Activated CD4-positive, alpha-beta T cell treated with anti-CD3 and anti-CD28 coated beads for 36 hours (primary cell): ENCODE measurements at regions not wholly inside any gene's neighbourhood (a gene's known extent, or its start where the extent isn't known, plus 50 kb on each side); places are given as distances from the start of the nearest gene placed in this dataset.

Source experiments
- ATAC-seq: fragments of 200-7000 bp; cut with Tn5 transposase; one replicate; pipeline ENCODE4 v1.10.0; 2021; ENCODE audit warnings: mild to moderate bottlenecking, moderate library complexity
- CTCF ChIA-PET: fragments of 350-600 bp; sonication (Branson Sonifier 250); formaldehyde crosslinking; loops from one replicate; lab custom pipeline; 2021; ENCODE audit warnings: antibody characterized with exemption; lab: Charles Lee
- POLR2A ChIA-PET: fragments of 350-600 bp; sonication (Branson Sonifier 250); formaldehyde crosslinking; loops from one replicate; lab custom pipeline; 2021; ENCODE audit warnings: antibody characterized with exemption, inconsistent platforms; lab: Charles Lee
- DNase-seq: peaks from one replicate; pipeline ENCODE4 v3.0.0-alpha.2; 2020
- H3K27ac Mint-ChIP-seq: one replicate; pipeline ENCODE4 v1.8.0; 2021; ENCODE audit warnings: mixed read lengths
- H3K27me3 Mint-ChIP-seq: one replicate; pipeline ENCODE4 v1.8.0; 2021; ENCODE audit warnings: mixed read lengths
- H3K36me3 Mint-ChIP-seq: one replicate; pipeline ENCODE4 v1.8.0; 2021; ENCODE audit warnings: low read depth, mixed read lengths
- H3K4me1 Mint-ChIP-seq: one replicate; pipeline ENCODE4 v1.8.0; 2021; ENCODE audit warnings: mixed read lengths
- H3K4me3 Mint-ChIP-seq: one replicate; pipeline ENCODE4 v1.8.0; 2021; ENCODE audit warnings: mild to moderate bottlenecking, moderate library complexity, mixed read lengths
- H3K9me3 Mint-ChIP-seq: one replicate; pipeline ENCODE4 v1.8.0; 2021; ENCODE audit warnings: low read depth, mixed read lengths
- intact Hi-C, 2 experiments: fragments of 100-400 bp; cut with DNase I in 1 of 2; cut with micrococcal nuclease in 1 of 2; formaldehyde crosslinking; loops; one replicate each; pipeline versions ENCODE4 v1.14.2 to v1.15.1; 2022 to 2024; cut with DNase I, micrococcal nuclease

DNA sequence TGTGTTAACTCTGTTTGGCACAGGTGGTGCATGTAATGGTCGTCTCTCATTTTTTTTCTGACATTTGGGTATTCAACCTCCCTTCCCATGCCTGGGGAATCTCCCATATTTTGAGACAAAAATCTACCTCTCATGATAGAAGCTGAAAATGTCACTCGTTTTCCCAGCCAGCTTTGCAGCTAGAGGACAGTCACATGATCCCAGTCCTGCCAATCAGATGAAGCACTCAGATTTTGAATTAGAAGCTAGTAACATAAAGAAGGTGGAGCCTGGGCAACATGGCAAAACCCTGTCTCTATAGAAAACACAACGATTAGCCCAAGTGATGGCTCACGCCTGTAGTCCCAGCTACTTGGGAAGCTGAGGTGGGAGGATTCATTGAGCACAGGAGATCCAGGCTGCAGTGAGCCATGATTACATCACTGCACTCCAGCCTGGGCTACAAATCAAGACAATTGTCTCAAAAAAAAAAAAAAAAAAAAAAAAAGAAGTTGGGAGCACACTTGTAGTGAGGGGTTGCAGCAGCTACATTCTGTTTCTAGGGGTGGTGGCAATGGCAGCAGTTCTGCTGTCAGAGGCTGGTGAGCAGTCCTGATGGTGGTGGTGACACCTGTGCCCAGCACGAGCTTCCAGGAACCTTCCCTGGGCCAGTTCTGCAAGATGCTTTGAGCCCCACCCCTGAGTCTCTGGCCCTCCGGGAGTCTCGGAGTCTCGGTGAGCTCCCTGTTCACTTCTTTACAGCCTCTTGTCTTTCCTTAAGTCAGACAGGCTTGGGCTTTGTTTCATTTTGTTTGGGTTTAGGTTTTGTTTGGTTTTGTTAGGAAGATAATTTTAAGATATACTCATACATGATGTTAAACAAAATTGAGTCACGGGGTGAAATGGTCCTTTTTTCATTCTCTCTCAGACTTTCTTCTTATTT is 94.1 kb upstream of the KCNG1 start:
- no peaks in the 10 kb centered on the region for H3K36me3 Mint-ChIP-seq
- ATAC-seq (no peak), DNase-seq (no peak)
- peaks cover under 1% of the 10 kb centered on the region for H3K4me1 Mint-ChIP-seq
- no peaks in the 10 kb centered on the region for H3K9me3 Mint-ChIP-seq
- intact Hi-C loops = no loop called here
- H3K4me3 Mint-ChIP-seq = no peak overlapping the region
- peaks cover 20% of the 10 kb centered on the region for H3K27me3 Mint-ChIP-seq
- POLR2A ChIA-PET = no interaction called here
- CTCF ChIA-PET = interaction anchor here (0.5 to 1.4 kb wide), 4 partner anchors 10 to 789 kb away, joined by 3 to 5 read pairs (median 4); no protein-coding TSS in a partner anchor
- no peak overlapping the region for H3K27ac Mint-ChIP-seq

DNA sequence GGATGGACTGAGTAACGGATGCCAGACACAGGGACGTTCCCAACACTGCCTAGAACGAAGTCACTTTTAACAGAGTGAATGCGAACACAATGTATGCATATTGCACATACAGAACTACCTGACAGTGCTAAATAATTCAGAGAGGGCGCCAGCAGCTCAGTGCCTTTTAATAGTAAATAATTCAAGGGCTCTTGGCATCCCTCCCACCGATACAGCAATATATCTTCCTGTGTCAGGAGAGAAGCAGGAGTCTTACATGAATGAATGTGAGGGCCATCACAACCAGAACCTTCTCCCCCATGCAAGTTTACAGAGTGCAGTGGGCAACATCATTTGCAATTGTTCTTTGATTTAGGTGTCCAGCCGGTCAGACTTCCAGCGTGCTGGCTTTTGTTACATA is 88.4 kb upstream of the KCNG1 start:
- ChIA-PET CTCF (no interaction called here), POLR2A (no interaction called here)
- no peak overlapping the region for H3K4me3 Mint-ChIP-seq
- H3K9me3 Mint-ChIP-seq = no peaks in the 10 kb centered on the region
- ATAC-seq = no peak
- H3K27ac Mint-ChIP-seq = no peak overlapping the region
- H3K4me1 Mint-ChIP-seq = no peaks in the 10 kb centered on the region
- no peaks in the 10 kb centered on the region for H3K36me3 Mint-ChIP-seq
- intact Hi-C loops = no loop called here
- H3K27me3 Mint-ChIP-seq = peaks cover 23% of the 10 kb centered on the region
- no peak for DNase-seq

DNA sequence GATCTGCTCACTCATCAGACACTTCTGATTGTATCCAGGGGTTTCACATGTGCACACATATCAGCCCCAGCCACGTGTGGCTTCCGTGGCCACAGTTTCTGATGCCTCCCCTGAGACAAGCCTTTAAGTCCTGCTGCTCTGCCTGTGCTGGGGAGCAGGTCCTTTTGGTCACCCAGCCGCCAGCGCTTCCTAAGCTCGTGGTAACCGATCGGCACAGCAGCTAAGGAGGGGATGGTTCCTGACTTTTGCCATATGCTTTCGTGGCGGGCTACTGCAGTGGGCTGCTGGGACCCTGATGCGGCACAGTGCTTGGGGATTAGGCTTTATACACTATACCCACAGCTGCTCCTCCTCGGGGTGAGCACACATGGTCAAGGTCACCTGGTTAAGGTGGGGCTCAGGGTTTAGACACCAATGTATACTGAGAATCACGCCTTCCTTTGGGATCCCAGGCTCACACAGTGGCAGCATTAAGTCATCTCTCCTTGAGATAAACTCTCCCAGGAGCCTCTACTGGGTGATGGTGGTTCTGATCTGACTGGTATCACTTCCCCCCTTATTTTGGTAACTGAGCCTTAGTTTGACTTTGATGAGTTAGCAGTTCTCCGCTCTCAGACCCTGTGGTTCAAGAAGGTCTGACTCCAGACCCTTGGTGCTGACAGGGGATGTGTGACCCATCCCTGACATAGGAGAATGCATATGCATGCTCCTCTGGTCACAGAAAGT is 85.9 kb upstream of the KCNG1 start:
- POLR2A ChIA-PET = no interaction called here
- no peak for ATAC-seq
- Mint-ChIP-seq H3K36me3 (no peaks in the 10 kb centered on the region), H3K4me1 (no peaks in the 10 kb centered on the region), H3K9me3 (no peaks in the 10 kb centered on the region), H3K27me3 (peaks cover 24% of the 10 kb centered on the region), H3K4me3 (no peak overlapping the region), H3K27ac (no peak overlapping the region)
- intact Hi-C loops = no loop called here
- DNase-seq = no peak
- CTCF ChIA-PET = no interaction called here

DNA sequence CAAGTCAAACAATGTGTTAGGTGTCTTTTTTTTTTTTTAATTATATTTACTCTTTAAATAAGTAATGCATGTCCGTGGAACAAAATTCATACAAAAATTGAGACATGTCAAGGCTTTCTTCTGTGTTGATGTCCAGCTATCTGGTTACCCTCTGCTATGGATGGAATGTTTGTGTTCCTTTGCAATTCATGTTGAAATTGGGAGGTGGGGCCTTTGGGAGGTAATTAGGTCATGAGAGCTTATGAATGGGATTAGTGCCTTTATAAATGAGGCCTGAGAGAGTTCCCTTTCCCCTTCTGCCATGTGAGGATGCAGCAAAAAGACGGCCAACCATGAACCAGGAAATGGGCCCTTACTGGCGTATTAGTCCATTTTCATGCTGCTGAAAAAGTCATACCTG is 83.1 kb upstream of the KCNG1 start:
- Mint-ChIP-seq H3K27ac (no peak overlapping the region), H3K36me3 (no peaks in the 10 kb centered on the region), H3K9me3 (no peaks in the 10 kb centered on the region), H3K4me3 (no peak overlapping the region), H3K4me1 (no peaks in the 10 kb centered on the region), H3K27me3 (peaks cover 17% of the 10 kb centered on the region)
- CTCF ChIA-PET = no interaction called here
- POLR2A ChIA-PET = no interaction called here
- ATAC-seq (no peak), DNase-seq (no peak)
- intact Hi-C loops = no loop called here

DNA sequence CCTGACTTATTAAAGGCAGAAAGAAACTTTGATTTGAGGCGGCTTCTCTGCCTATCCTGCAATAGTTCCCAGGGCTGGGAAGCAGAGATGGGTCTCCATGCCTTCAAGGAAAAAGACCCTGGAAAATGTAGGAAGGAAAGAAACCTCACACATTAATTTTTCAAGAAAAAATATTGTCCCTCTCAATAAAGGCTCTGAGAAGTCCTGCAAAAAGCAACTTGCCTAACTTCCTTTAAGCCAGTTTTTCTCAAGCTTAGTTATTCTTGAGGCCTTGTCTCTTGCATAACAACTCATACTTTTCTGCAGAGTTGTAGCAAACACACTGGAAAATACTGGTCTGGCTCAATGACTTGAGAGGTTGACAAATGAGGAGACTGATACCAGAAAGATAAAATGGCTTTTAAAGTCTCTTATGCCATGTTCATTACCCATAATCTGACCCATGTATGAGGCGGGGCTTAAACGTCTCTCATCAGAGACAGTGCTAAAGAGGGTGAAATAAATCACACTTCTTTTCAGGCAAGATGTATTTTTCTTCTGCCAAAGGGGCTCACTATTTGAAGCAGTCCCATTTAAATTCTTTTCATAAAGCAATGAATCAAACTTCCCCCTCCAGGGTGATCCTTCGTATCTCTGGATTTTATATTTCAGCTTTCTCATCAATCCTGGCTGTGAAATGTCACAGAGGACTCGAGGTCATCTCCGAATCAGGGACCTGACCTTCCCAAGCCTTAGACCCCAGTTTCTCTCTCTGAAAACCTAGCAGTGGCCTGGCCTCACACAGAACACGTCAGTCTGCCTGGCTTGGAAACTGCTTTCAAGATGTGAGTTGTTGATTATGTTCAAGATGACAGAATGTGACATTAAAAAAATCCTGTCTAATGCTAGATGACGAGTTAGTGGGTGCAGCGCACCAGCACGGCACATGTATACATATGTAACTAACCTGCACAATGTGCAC is 82.3 kb upstream of the KCNG1 start:
- H3K36me3 Mint-ChIP-seq = no peaks in the 10 kb centered on the region
- H3K4me1 Mint-ChIP-seq = no peaks in the 10 kb centered on the region
- intact Hi-C loops = no loop called here
- H3K27me3 Mint-ChIP-seq = peaks cover 14% of the 10 kb centered on the region
- ATAC-seq = no peak
- POLR2A ChIA-PET = no interaction called here
- H3K4me3 Mint-ChIP-seq = no peak overlapping the region
- no peaks in the 10 kb centered on the region for H3K9me3 Mint-ChIP-seq
- no peak for DNase-seq
- CTCF ChIA-PET = no interaction called here
- no peak overlapping the region for H3K27ac Mint-ChIP-seq

DNA sequence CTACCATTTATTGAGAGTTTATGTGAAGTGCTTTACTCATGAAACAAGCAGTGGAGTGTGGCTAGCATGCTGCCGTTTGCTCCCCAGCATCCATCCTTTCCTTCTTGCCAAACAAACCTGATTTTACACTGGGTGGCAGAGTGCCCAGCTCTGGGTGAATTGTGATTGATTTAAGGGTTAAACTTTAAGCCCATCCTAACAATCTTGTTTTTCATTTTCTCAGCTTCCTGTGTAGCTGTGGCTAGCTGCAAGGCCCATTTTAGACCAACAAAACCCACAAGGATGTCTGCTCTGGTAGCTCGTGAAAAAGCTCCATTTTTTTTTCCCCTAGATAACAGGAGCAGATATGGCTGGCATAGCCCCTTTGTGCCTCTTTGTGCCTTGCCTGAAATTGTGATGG is 77.7 kb upstream of the KCNG1 start:
- H3K36me3 Mint-ChIP-seq = no peaks in the 10 kb centered on the region
- H3K9me3 Mint-ChIP-seq = no peaks in the 10 kb centered on the region
- ChIA-PET CTCF (interaction anchor here (1.5 kb wide), 1 partner anchor 15 kb away, joined by 3 read pairs; no protein-coding TSS in a partner anchor), POLR2A (no interaction called here)
- H3K4me1 Mint-ChIP-seq = no peaks in the 10 kb centered on the region
- H3K4me3 Mint-ChIP-seq = no peak overlapping the region
- intact Hi-C loops = no loop called here
- no peak for ATAC-seq
- no peak for DNase-seq
- no peak overlapping the region for H3K27ac Mint-ChIP-seq
- peaks cover 23% of the 10 kb centered on the region for H3K27me3 Mint-ChIP-seq

DNA sequence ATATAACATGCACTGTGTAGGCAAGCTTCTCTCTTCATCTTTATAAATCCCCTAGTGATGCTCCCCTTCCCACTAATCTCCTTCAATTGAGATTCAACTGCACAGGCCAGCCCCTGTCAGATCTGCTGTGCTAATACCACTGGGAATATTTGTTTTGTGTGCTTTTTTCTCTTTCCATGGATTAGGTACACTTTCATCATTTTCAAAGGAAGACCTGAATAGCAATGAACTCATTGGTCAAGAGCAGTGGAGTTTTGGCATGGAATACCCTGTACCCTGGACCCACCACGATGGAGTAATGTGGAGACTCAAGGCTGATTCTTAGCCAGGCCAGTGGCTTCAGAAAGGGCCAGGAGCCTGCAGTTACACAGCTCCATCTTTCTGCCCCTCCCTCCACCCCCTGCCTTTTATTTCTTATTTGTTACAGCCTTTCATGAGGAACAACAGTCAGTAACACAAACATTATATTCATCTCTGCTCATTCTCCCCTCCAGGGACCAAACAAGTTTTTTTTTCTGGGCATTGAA is 75.4 kb upstream of the KCNG1 start:
- DNase-seq = no peak
- ChIA-PET POLR2A (no interaction called here), CTCF (no interaction called here)
- Mint-ChIP-seq H3K4me3 (no peak overlapping the region), H3K27me3 (peaks cover 27% of the 10 kb centered on the region), H3K9me3 (no peaks in the 10 kb centered on the region), H3K36me3 (no peaks in the 10 kb centered on the region), H3K27ac (no peak overlapping the region), H3K4me1 (no peaks in the 10 kb centered on the region)
- no peak for ATAC-seq
- intact Hi-C loops = no loop called here

DNA sequence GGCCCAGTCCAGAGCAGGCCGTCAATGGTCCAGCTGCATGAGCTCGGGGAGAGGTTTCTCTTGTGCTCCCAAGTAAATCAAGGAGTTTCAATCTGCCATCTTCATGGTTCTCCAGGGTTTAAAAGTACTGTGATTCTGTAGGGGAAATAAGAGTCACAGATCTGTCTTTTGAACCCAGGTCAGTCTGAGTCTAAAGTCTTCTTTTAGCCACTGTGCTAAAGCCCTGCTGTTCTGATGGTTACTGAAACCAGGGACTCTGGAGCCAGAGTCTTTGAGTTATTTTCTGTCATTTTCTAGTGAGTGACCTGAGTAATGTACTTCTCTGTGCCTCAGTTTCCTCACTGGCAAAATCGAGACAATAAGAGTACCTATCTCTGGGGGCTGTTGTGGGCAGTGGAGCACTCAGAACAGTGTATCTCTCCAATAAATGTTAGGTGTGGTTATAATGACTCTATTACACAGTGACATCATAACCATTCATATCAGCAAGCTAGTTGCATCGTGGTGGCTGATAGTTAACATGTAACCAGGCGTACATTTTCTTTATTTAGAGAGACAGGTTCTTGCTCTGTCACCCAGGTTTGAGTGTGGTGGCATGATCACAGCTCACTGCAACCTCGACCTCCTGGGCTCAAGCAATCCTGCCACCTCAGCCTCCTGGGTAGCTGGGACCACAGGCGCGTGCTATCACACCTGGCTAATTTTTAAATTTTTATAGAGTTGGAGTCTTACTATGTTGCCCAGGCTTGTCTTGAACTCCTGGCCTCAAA is 74.6 kb upstream of the KCNG1 start:
- H3K27me3 Mint-ChIP-seq = peaks cover 34% of the 10 kb centered on the region
- DNase-seq (no peak), ATAC-seq (no peak)
- intact Hi-C loops = no loop called here
- H3K27ac Mint-ChIP-seq = no peak overlapping the region
- no peaks in the 10 kb centered on the region for H3K9me3 Mint-ChIP-seq
- no peak overlapping the region for H3K4me3 Mint-ChIP-seq
- ChIA-PET POLR2A (no interaction called here), CTCF (no interaction called here)
- H3K36me3 Mint-ChIP-seq = no peaks in the 10 kb centered on the region
- peaks cover 1% of the 10 kb centered on the region for H3K4me1 Mint-ChIP-seq

DNA sequence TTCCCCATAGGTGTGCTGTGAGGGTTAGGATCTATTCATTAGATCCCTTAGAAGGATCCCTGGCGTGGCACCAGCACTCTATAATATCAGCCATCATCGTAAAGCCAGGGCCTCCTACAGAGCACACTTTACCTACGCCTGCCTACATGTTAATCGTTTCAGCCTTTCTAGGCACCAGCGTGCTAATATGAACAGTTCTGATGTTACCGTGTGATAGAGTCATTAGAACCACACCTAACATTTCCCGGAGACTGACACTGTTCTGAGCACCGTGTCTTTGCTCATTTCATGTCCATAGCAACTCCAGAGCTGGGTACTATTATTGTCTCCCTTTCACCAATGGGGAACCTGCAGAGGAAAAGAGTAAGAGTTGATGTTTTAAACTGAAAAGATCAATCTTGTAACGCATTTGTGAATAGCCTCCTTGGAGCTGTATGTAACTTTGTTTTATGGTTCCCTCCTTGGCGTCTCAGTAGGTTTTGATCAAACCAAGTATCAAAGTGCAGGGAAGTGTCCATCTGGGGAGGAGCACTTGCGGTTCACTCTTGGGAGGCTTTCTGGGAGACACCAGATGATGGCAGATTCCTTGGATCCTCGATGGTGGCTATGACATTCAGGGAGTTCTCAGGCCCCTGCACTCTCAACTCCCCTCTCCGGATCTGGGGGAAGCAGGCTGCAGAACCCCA is 73.8 kb upstream of the KCNG1 start:
- ChIA-PET POLR2A (no interaction called here), CTCF (interaction anchor here (0.7 kb wide), 1 partner anchor 466 kb away, joined by 3 read pairs; no protein-coding TSS in a partner anchor)
- Mint-ChIP-seq H3K27me3 (peaks cover 42% of the 10 kb centered on the region), H3K36me3 (no peaks in the 10 kb centered on the region), H3K4me1 (peaks cover 8% of the 10 kb centered on the region), H3K9me3 (no peaks in the 10 kb centered on the region), H3K27ac (no peak overlapping the region), H3K4me3 (no peak overlapping the region)
- DNase-seq (no peak), ATAC-seq (no peak)
- intact Hi-C loops = no loop called here
